Esophagus muscularis mucosa (tissue), 4 donors: ENCODE measurements at regions not wholly inside any gene's neighbourhood (a gene's known extent, or its start where the extent isn't known, plus 50 kb on each side); places are given as distances from the start of the nearest gene placed in this dataset.

Source experiments
- DNase-seq: peaks from one replicate; pipeline ENCODE4 v3.0.0-alpha.2; 2017; ENCODE audit errors: extremely low spot score
- H3K27ac ChIP-seq, 4 donors: fragments of 200-600 bp; sonication (generic); replicated peaks in 1 of 4; 1 replicate in 3 of 4; 2 replicates in 1 of 4; pipeline ENCODE4 v1.5.1; 2016 to 2019; ENCODE audit warnings: mild to moderate bottlenecking in 1 of 4
- H3K27me3 ChIP-seq, 4 donors: fragments of 200-600 bp; sonication (generic); one replicate each; pipeline versions ENCODE4 v1.5.1 to v1.6.0; 2016 to 2019
- H3K36me3 ChIP-seq, 4 donors: fragments of 200-600 bp; sonication (generic); one replicate each; pipeline ENCODE4 v1.5.1; 2016 to 2019
- H3K4me1 ChIP-seq, 4 donors: fragments of 200-600 bp; sonication (generic); one replicate each; pipeline ENCODE4 v1.5.1; 2016 to 2019
- H3K4me3 ChIP-seq, 4 donors: fragments of 200-600 bp; sonication (generic); 1 replicate in 2 of 4; 2 replicates in 2 of 4; pipeline ENCODE4 v1.5.1; 2016 to 2019; ENCODE audit warnings: mild to moderate bottlenecking in 4 of 4, moderate library complexity in 1 of 4
- H3K9me3 ChIP-seq, 4 donors: fragments of 200-600 bp; sonication (generic); 1 replicate in 3 of 4; 2 replicates in 1 of 4; pipeline ENCODE4 v1.5.1; 2016 to 2019
- CTCF ChIP-seq, 3 experiments: fragments of 200-600 bp in 2 of 3; fragments of 450-650 bp in 1 of 3; sonication (generic) in 2 of 3; IDR thresholded peaks; one replicate each; pipeline ENCODE4 v1.5.1; 2017 to 2019; ENCODE audit warnings: antibody characterized with exemption in 3 of 3, mild to moderate bottlenecking in 2 of 3, moderate library complexity in 1 of 3
- EP300 ChIP-seq: sonication (generic); formaldehyde crosslinking; IDR thresholded peaks from one replicate; pipeline ENCODE4 v1.6.1; 2017; ENCODE audit warnings: antibody characterized with exemption
- POLR2A ChIP-seq: fragments of 450-650 bp; IDR thresholded peaks from one replicate; pipeline ENCODE4 v1.6.1; 2017; ENCODE audit warnings: antibody characterized with exemption, moderate library complexity, mild to moderate bottlenecking, low read depth
- POLR2AphosphoS5 ChIP-seq, 2 donors: sonication (generic); formaldehyde crosslinking; IDR thresholded peaks; one replicate each; pipeline ENCODE4 v1.6.1; 2017; ENCODE audit warnings: antibody characterized with exemption in 2 of 2
- whole genome bisulfite sequencing: methylation state at CpG from one replicate; pipeline ENCODE4 v1.1.5; 2018; 5-methylcytosine and 5-hydroxymethylcytosine counted together
- intact Hi-C: fragments of 100-400 bp; cut with DNase I; formaldehyde crosslinking; loops from one replicate; pipeline ENCODE4 v1.15.1; 2023

- Histone ChIP-seq H3K9me3 (no peaks in the 10 kb centered on the region), H3K27ac (no peak overlapping the region), H3K36me3 (no peaks in the 10 kb centered on the region), H3K4me3 (no peak overlapping the region), H3K27me3 (no peaks in the 10 kb centered on the region), H3K4me1 (no peaks in the 10 kb centered on the region)
- DNase-seq = no peak
- TF ChIP-seq POLR2AphosphoS5 (IDR thresholded peaks at IDR 0.05) = no peak
- TF ChIP-seq EP300 = no peak
- TF ChIP-seq POLR2A = no peak
- no peak for TF ChIP-seq CTCF (IDR thresholded peaks at IDR 0.05)
- WGBS = 78% methylated on average over 3 of the region's 3 CpGs
- intact Hi-C loops = no loop called here
Observed at GRCh38 chr14:40004871-40005500, 572.8 kb upstream of the FBXO33 start.

- intact Hi-C loops = no loop called here
- Histone ChIP-seq H3K27me3 (no peaks in the 10 kb centered on the region), H3K9me3 (no peaks in the 10 kb centered on the region), H3K4me1 (no peaks in the 10 kb centered on the region), H3K4me3 (no peak overlapping the region), H3K27ac (no peak overlapping the region), H3K36me3 (no peaks in the 10 kb centered on the region)
- TF ChIP-seq POLR2A (no peak), POLR2AphosphoS5 (IDR thresholded peaks at IDR 0.05) (no peak), CTCF (IDR thresholded peaks at IDR 0.05) (no peak), EP300 (no peak)
- 69% methylated on average over 5 of the region's 5 CpGs for WGBS
- no peak for DNase-seq
Observed at GRCh38 chr14:40003773-40004172, 571.5 kb upstream of the FBXO33 start.

- no peak overlapping the region for H3K27ac ChIP-seq
- intact Hi-C loops = no loop called here
- H3K9me3 ChIP-seq = no peaks in the 10 kb centered on the region
- DNase-seq = no peak
- no peaks in the 10 kb centered on the region for H3K27me3 ChIP-seq
- no peaks in the 10 kb centered on the region for H3K36me3 ChIP-seq
- TF ChIP-seq POLR2AphosphoS5 (IDR thresholded peaks at IDR 0.05) (no peak), EP300 (no peak), CTCF (IDR thresholded peaks at IDR 0.05) (no peak), POLR2A (no peak)
- no peaks in the 10 kb centered on the region for H3K4me1 ChIP-seq
- no peak overlapping the region for H3K4me3 ChIP-seq
- WGBS = 84% methylated on average over 6 of the region's 6 CpGs
Observed at GRCh38 chr14:39998854-39999253, 566.6 kb upstream of the FBXO33 start.

- no peaks in the 10 kb centered on the region for H3K9me3 ChIP-seq
- no peak overlapping the region for H3K27ac ChIP-seq
- TF ChIP-seq POLR2A (no peak), CTCF (IDR thresholded peaks at IDR 0.05) (no peak), EP300 (no peak), POLR2AphosphoS5 (IDR thresholded peaks at IDR 0.05) (no peak)
- no peak overlapping the region for H3K4me3 ChIP-seq
- no peaks in the 10 kb centered on the region for H3K36me3 ChIP-seq
- intact Hi-C loops = no loop called here
- no peak for DNase-seq
- no peaks in the 10 kb centered on the region for H3K4me1 ChIP-seq
- no peaks in the 10 kb centered on the region for H3K27me3 ChIP-seq
- 91% methylated on average over 2 of the region's 2 CpGs for WGBS
Observed at GRCh38 chr14:39998114-39998513, 565.9 kb upstream of the FBXO33 start.

GRCh38 chr14:39991041-39991440 lies 558.8 kb upstream of the FBXO33 start:
- WGBS = 41% methylated on average over 2 of the region's 2 CpGs

More at GRCh38 chr14:39991041-39991440, 558.8 kb upstream of the FBXO33 start:
- no peaks in the 10 kb centered on the region for H3K9me3 ChIP-seq
- DNase-seq = no peak
- H3K27ac ChIP-seq = no peak overlapping the region
- H3K36me3 ChIP-seq = no peaks in the 10 kb centered on the region
- intact Hi-C loops = no loop called here
- H3K27me3 ChIP-seq = no peaks in the 10 kb centered on the region
- TF ChIP-seq POLR2AphosphoS5 (IDR thresholded peaks at IDR 0.05) (no peak), EP300 (no peak), CTCF (IDR thresholded peaks at IDR 0.05) (no peak), POLR2A (no peak)
- H3K4me1 ChIP-seq = no peaks in the 10 kb centered on the region
- H3K4me3 ChIP-seq = no peak overlapping the region
